PC-3 (cell line): ENCODE measurements at regions not wholly inside any gene's neighbourhood (a gene's known extent, or its start where the extent isn't known, plus 50 kb on each side); places are given as distances from the start of the nearest gene placed in this dataset.

Experiments used
- ATAC-seq: fragments of 200-7000 bp; cut with Tn5 transposase; 2 replicates; pipeline ENCODE4 v1.9.1; 2020; ENCODE audit warnings: mild to moderate bottlenecking, moderate library complexity
- BruUV-seq: library from RNA; stranded (reverse); fragments of 400-500 nt; replicated peaks from 2 replicates; lab custom pipeline; 2021; lab: Mats Ljungman, UMichigan
- CTCF ChIA-PET: fragments of 300-600 bp; sonication (Branson Sonifier 250); formaldehyde crosslinking; loops from one replicate; lab custom pipeline; 2022; ENCODE audit warnings: antibody characterized with exemption; lab: Charles Lee
- POLR2A ChIA-PET: fragments of 300-600 bp; sonication (Branson Sonifier 250); formaldehyde crosslinking; loops from one replicate; lab custom pipeline; 2022; ENCODE audit warnings: antibody characterized with exemption; ENCODE audit not compliant: unreplicated experiment; lab: Charles Lee
- DNase-seq: peaks from one replicate; pipeline ENCODE4 v3.0.0-alpha.2; 2015
- H2AFZ ChIP-seq: fragments of 300-600 bp; sonication (generic); 2 replicates; pipeline ENCODE4 v1.6.0; 2016; ENCODE audit warnings: antibody characterized with exemption, low read length
- H3F3A ChIP-seq: fragments of 300-600 bp; sonication (generic); one replicate; pipeline ENCODE4 v1.6.0; 2017; ENCODE audit warnings: antibody characterized with exemption, low read length, control low read depth, mild to moderate bottlenecking; ENCODE audit not compliant: unreplicated experiment
- H3K27ac ChIP-seq: fragments of 300-600 bp; sonication (generic); 2 replicates; pipeline ENCODE4 v1.5.1; 2016; ENCODE audit warnings: mild to moderate bottlenecking, low read length
- H3K27me3 ChIP-seq: fragments of 300-600 bp; sonication (generic); 2 replicates; pipeline ENCODE4 v1.6.1; 2016; ENCODE audit warnings: low read length, mixed read lengths
- H3K36me3 ChIP-seq: fragments of 300-600 bp; sonication (generic); 2 replicates; pipeline ENCODE4 v1.6.1; 2016; ENCODE audit warnings: low read depth, mixed run types, low read length, mixed read lengths
- H3K4me1 ChIP-seq: fragments of 300-600 bp; sonication (generic); 2 replicates; pipeline ENCODE4 v1.5.1; 2016; ENCODE audit warnings: low read length; ENCODE audit not compliant: insufficient read depth
- H3K4me2 ChIP-seq: fragments of 300-600 bp; sonication (generic); 2 replicates; pipeline ENCODE4 v1.6.0; 2016; ENCODE audit warnings: low read length
- H3K4me3 ChIP-seq: fragments of 300-600 bp; sonication (generic); 2 replicates; pipeline ENCODE4 v1.5.1; 2016; ENCODE audit warnings: mild to moderate bottlenecking, low read length, mixed read lengths
- H3K79me2 ChIP-seq: fragments of 300-600 bp; sonication (generic); 2 replicates; pipeline ENCODE4 v1.6.1; 2017; ENCODE audit warnings: low read length, mixed read lengths
- H3K9ac ChIP-seq: fragments of 300-600 bp; sonication (generic); 2 replicates; pipeline ENCODE4 v1.6.0; 2016; ENCODE audit warnings: mild to moderate bottlenecking, low read length
- H3K9me2 ChIP-seq: fragments of 300-600 bp; sonication (generic); replicated peaks from 2 replicates; pipeline ENCODE4 v1.6.1; 2016; ENCODE audit warnings: mixed run types, low read length, mixed read lengths
- H3K9me3 ChIP-seq: fragments of 300-600 bp; sonication (generic); 2 replicates; pipeline ENCODE4 v1.6.1; 2016; ENCODE audit warnings: low read length, mixed read lengths
- H4K20me1 ChIP-seq: fragments of 300-600 bp; sonication (generic); 2 replicates; pipeline ENCODE4 v1.6.1; 2016; ENCODE audit warnings: low read length, mixed read lengths
- CTCF ChIP-seq: fragments of 300-600 bp; sonication (generic); conservative IDR thresholded peaks from 2 replicates; pipeline ENCODE4 v1.5.1; 2017; ENCODE audit warnings: antibody characterized with exemption, low read depth, mild to moderate bottlenecking, low read length
- EZH2 ChIP-seq: fragments of 300-600 bp; sonication (generic); IDR thresholded peaks from one replicate; pipeline ENCODE4 v1.6.1; 2017; ENCODE audit warnings: antibody characterized with exemption, mild to moderate bottlenecking, low read length; ENCODE audit not compliant: unreplicated experiment
- EZH2phosphoT487 ChIP-seq: fragments of 300-600 bp; sonication (generic); IDR thresholded peaks from 2 replicates; pipeline ENCODE4 v1.6.1; 2018; ENCODE audit warnings: mild to moderate bottlenecking, antibody characterized with exemption, low read length, borderline replicate concordance
- intact Hi-C: fragments of 100-400 bp; cut with micrococcal nuclease; formaldehyde crosslinking; loops from 2 replicates; pipeline ENCODE4 v1.9.0; 2023

- POLR2A ChIA-PET, result no interaction called here
- no peaks in the 10 kb centered on the region for H3K36me3 ChIP-seq
- H2AFZ ChIP-seq, result no peak overlapping the region
- intact Hi-C loops, result loop anchor here (2.0 kb wide), 1 partner anchor 24 kb away; no protein-coding TSS in a partner anchor
- H3K4me2 ChIP-seq, result peak overlapping the region; percentile 30
- CTCF ChIA-PET, result no interaction called here
- H3K9ac ChIP-seq, result no peak overlapping the region
- peak; percentile 45 for DNase-seq
- peaks cover 20% of the 10 kb centered on the region for H3K4me1 ChIP-seq
- H3K27me3 ChIP-seq, result no peaks in the 10 kb centered on the region
- no peaks in the 10 kb centered on the region for H3K9me3 ChIP-seq
- no peak for TF ChIP-seq EZH2
- no peak for TF ChIP-seq EZH2phosphoT487
- ATAC-seq, result peak; percentile 48
- H3K4me3 ChIP-seq, result no peak overlapping the region
- no peaks in the 10 kb centered on the region for H3K9me2 ChIP-seq
- BruUV-seq, result no TSS peak
- no peaks in the 10 kb centered on the region for H3K79me2 ChIP-seq
- H3K27ac ChIP-seq, result peak overlapping the region; percentile 68
- no peaks in the 10 kb centered on the region for H4K20me1 ChIP-seq
- H3F3A ChIP-seq, result no peaks in the 10 kb centered on the region
Measured at GRCh38 chr9:115972843-115973595, 180.6 kb upstream of the PAPPA start.

DNA sequence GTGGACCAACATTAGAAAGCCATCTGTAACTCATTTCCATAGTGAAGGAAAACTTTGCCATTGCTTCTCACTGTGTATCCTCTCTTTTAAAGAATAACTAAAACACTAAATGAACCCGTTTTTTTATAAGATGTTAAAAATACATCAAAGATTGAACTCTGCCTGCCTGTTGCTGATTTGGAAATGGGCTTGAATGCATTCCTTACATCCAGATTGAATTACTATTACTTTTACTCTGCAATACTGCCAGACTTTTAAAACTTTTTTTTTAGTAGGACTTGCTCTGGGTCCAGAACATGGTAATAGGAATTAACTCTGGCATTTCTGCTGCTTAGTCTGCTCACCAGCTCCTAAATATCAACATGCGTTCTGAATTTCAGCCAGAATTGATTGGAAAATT lies 176.8 kb upstream of the PAPPA start:
- CTCF ChIA-PET, result no interaction called here
- Histone ChIP-seq H3K4me3 (no peak overlapping the region), H3K79me2 (no peaks in the 10 kb centered on the region), H4K20me1 (no peaks in the 10 kb centered on the region), H3K4me1 (peaks cover 29% of the 10 kb centered on the region), H3K4me2 (no peak overlapping the region), H2AFZ (no peak overlapping the region), H3K9ac (no peak overlapping the region), H3K36me3 (no peaks in the 10 kb centered on the region), H3F3A (no peaks in the 10 kb centered on the region), H3K27ac (no peak overlapping the region), H3K9me3 (no peaks in the 10 kb centered on the region), H3K27me3 (no peaks in the 10 kb centered on the region), H3K9me2 (no peaks in the 10 kb centered on the region)
- intact Hi-C loops, result no loop called here
- TF ChIP-seq CTCF (no peak), EZH2phosphoT487 (no peak), EZH2 (no peak)
- ATAC-seq (no peak), DNase-seq (no peak)
- BruUV-seq, result no TSS peak
- POLR2A ChIA-PET, result no interaction called here

DNA sequence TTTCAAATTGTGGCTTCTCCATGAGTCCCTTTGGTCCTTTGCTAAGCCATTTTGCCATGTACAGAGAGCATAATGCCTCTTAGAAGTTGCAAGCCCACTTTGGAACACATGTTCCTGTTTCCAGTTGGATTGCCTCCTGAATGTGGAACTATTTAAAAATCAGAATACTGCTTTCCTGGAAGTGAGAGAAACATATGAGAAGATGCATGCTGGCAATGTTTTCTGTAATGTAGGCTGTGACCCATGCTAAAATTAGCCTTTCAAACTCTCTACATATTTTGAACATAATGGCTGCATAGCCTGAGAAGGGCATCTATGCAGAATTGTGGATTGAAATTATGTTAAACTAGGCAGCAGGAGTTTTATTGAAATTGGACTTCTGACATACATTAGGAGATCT lies 175.5 kb upstream of the PAPPA start:
- H3K27ac ChIP-seq, result no peak overlapping the region

More for the DNA sequence above, 175.5 kb upstream of the PAPPA start:
- Histone ChIP-seq H3K4me1 (peaks cover 17% of the 10 kb centered on the region), H4K20me1 (no peaks in the 10 kb centered on the region), H3K36me3 (no peaks in the 10 kb centered on the region), H3K4me2 (no peak overlapping the region), H3K27me3 (no peaks in the 10 kb centered on the region), H3K79me2 (no peaks in the 10 kb centered on the region), H2AFZ (no peak overlapping the region), H3K4me3 (no peak overlapping the region), H3K9me2 (no peaks in the 10 kb centered on the region), H3K9ac (no peak overlapping the region), H3K9me3 (no peaks in the 10 kb centered on the region), H3F3A (no peaks in the 10 kb centered on the region)
- ATAC-seq (no peak), DNase-seq (no peak)
- TF ChIP-seq EZH2phosphoT487 (no peak), EZH2 (no peak), CTCF (no peak)
- no TSS peak for BruUV-seq
- intact Hi-C loops, result no loop called here
- CTCF ChIA-PET, result no interaction called here
- POLR2A ChIA-PET, result no interaction called here
